MM.1S (cell line): ENCODE measurements at regions not wholly inside any gene's neighbourhood (a gene's known extent, or its start where the extent isn't known, plus 50 kb on each side); places are given as distances from the start of the nearest gene placed in this dataset.

Source experiments
- CTCF ChIP-seq: fragments of 300-600 bp; sonication (generic); IDR thresholded peaks from 2 replicates; pipeline ENCODE4 v1.5.1; 2016; ENCODE audit warnings: antibody characterized with exemption, low read length, mixed read lengths
- EZH2phosphoT487 ChIP-seq: fragments of 300-600 bp; sonication (generic); IDR thresholded peaks from 2 replicates; pipeline ENCODE4 v1.6.1; 2018; ENCODE audit warnings: antibody characterized with exemption, low read length

GRCh38 chr5:162685302-162685701 is 617.7 kb downstream of the GABRG2 start:
- no peak for TF ChIP-seq EZH2phosphoT487
- TF ChIP-seq CTCF = no peak
